ENCODE measurements at regions not wholly inside any gene's neighbourhood (a gene's known extent, or its start where the extent isn't known, plus 50 kb on each side); places are given as distances from the start of the nearest gene placed in this dataset.

DNA sequence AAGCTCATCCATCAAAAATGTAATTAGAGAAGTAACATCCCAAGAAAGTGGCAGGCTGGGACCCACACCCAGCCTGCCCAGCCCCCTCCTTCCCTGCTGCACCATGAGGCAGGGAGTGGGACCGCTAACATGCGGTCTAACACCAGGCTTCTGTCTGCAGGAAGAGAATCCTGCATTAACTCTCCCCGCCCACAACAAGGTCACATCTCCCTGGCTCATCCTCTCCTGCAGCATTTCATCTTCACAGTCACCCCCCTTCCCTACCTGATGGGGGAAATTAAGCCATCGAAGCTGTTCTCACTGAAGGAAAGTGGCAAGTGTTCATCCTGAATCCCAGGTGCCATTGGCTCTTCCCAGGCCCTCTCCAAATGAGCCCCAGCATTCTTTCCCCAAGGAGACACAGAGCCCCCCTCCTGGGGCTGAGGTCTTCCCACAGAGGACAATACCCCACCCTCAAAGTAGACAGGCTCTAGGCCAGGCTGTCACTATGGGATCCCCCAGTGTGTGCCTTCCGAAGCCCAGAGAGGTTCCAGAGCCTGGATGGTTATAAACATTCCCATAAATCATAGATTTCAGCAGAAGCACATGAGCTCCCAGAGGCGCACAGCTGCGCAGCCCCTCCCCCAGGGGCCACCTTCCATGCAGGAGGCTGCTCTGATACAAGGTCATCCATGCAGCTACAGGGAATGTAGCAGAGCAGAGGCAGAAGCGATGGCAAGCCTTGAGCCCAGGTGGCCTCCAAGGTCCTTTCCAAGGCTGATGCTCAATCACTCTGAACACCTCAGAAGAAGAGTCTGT, 148.0 kb downstream of the OAT start:
- 79% methylated on average over 6 of the region's 8 CpGs for WGBS
- intact Hi-C loops (cut with DNase I), result no loop called here
- no peak overlapping the region for H3K27ac ChIP-seq (replicated peaks in 1 of 4)

DNA sequence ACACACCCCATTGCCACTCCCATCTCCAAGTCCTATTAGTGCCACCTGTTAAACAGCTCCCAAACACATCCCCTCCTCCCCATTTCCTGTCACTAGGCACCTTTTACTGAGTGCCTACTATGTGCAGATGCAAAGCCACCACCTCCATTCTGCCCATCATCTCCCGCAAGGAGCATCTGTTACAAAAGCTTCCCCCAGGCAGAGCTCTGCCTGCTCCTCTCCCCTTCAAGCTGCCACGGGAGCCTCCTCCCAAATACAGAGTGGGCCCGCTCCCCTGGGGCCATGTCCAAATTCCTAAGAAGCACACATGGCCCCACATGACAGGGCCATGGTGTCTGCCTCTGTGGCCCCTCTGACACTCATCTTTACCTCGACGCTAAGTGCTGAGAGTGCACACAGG, 149.7 kb downstream of the OAT start:
- H3K27me3 ChIP-seq, result no peaks in the 10 kb centered on the region
- H3K4me1 ChIP-seq, result peaks cover 0 to 5% (median 0%) of the 10 kb centered on the region in 4 donors
- 87% methylated on average over 5 of the region's 5 CpGs for WGBS
- H3K36me3 ChIP-seq, result no peaks in the 10 kb centered on the region
- intact Hi-C loops (cut with DNase I), result no loop called here
- H3K9me3 ChIP-seq, result peaks cover 0 to 21% (median 19%) of the 10 kb centered on the region in 4 donors
- H3K27ac ChIP-seq (replicated peaks in 1 of 4), result no peak overlapping the region
- TF ChIP-seq EP300 (IDR thresholded peaks at IDR 0.05), result no peak
- TF ChIP-seq, protein P1, sequence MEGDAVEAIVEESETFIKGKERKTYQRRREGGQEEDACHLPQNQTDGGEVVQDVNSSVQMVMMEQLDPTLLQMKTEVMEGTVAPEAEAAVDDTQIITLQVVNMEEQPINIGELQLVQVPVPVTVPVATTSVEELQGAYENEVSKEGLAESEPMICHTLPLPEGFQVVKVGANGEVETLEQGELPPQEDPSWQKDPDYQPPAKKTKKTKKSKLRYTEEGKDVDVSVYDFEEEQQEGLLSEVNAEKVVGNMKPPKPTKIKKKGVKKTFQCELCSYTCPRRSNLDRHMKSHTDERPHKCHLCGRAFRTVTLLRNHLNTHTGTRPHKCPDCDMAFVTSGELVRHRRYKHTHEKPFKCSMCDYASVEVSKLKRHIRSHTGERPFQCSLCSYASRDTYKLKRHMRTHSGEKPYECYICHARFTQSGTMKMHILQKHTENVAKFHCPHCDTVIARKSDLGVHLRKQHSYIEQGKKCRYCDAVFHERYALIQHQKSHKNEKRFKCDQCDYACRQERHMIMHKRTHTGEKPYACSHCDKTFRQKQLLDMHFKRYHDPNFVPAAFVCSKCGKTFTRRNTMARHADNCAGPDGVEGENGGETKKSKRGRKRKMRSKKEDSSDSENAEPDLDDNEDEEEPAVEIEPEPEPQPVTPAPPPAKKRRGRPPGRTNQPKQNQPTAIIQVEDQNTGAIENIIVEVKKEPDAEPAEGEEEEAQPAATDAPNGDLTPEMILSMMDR (IDR thresholded peaks at IDR 0.05), result no peak
- TF ChIP-seq POLR2AphosphoS5 (IDR thresholded peaks at IDR 0.05), result no peak
- TF ChIP-seq POLR2A (IDR thresholded peaks at IDR 0.05; ENCODE audit: low read depth), result no peak
- no peak overlapping the region for H3K4me3 ChIP-seq
- no peak for DNase-seq (ENCODE audit: extremely low spot score)

More for the DNA sequence above, 148.0 kb downstream of the OAT start:
- H3K9me3 ChIP-seq, result peaks cover 0 to 27% (median 21%) of the 10 kb centered on the region in 4 donors
- H3K36me3 ChIP-seq, result no peaks in the 10 kb centered on the region
- peaks cover 0 to 5% (median 0%) of the 10 kb centered on the region in 4 donors for H3K4me1 ChIP-seq
- H3K4me3 ChIP-seq, result no peak overlapping the region
- no peaks in the 10 kb centered on the region for H3K27me3 ChIP-seq
- TF ChIP-seq POLR2AphosphoS5 (IDR thresholded peaks at IDR 0.05), result no peak
- TF ChIP-seq, protein P1 (IDR thresholded peaks at IDR 0.05), result no peak
- no peak for TF ChIP-seq EP300 (IDR thresholded peaks at IDR 0.05)
- TF ChIP-seq POLR2A (IDR thresholded peaks at IDR 0.05; ENCODE audit: low read depth), result no peak
- no peak for DNase-seq (ENCODE audit: extremely low spot score)

DNA sequence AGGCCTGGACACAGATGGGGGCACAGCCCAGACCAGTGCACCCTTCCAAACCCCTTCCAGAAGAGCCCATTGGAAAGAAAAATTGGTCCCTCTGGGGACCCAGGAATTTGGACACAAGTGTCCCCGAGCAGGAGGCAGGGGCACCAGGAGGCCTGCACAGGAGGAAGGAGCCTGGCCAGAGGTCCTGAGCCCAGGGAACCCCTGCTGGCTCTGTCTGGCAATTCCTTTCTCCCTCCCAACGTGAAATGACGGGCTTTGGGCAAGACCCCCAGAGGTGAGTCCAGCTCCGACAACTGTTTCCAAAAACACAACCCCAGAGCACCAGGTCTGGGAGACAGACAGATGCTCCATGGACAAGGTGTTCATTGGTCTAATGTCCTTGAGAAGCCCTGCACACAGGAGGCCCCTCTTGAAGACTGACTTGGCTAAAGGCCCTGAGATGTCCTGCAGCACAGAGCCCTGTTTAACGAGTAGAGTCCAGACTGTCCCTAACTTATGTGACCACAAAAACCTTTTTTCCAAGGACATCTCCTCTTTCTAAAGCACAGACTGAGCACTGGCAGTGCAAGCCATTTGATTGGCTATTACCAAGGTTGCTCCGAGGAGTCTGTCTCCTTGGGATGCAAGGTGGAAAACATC, 150.7 kb downstream of the OAT start:
- no peak for DNase-seq (ENCODE audit: extremely low spot score)
- no peak overlapping the region for H3K27ac ChIP-seq (replicated peaks in 1 of 4)
- TF ChIP-seq POLR2A (IDR thresholded peaks at IDR 0.05; ENCODE audit: low read depth), result no peak
- H3K4me3 ChIP-seq, result no peak overlapping the region
- intact Hi-C loops (cut with DNase I), result no loop called here
- H3K9me3 ChIP-seq, result peaks cover 0 to 12% (median 10%) of the 10 kb centered on the region in 4 donors
- H3K4me1 ChIP-seq, result peaks cover 0 to 12% (median 2%) of the 10 kb centered on the region in 4 donors
- H3K36me3 ChIP-seq, result no peaks in the 10 kb centered on the region
- 96% methylated on average over 6 of the region's 6 CpGs for WGBS
- no peaks in the 10 kb centered on the region for H3K27me3 ChIP-seq

DNA sequence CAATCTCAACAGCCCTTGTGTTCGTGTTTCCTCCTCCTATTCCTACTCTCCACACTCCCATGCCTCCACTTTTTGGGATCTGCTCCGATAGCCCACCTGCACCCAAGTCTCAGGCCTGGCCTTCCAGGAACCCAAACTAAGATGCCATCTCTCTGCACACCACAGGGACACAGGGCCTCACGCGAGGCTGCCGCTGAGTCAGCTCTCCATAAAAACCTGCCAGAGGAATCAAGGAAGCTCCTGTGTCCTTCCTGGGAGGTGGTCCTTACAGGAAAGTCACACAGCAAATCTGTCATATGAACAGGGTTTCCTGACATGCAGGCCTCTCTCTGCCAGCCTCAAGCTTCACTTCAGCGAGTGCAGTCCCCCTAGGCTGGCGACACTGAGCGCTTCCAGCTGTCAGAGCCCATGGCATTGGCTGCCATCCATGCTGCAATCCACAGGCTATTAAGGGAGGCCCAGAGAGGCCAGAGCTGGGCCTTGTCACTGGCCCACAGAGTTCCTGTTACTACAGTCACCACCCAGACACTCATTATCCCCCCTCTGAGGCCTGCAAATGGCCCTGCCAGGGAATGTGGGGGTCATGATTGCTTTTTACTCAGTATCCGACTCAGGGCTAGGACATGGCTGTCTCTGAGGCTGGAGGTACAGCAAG, 151.4 kb downstream of the OAT start:
- Histone ChIP-seq H3K27ac (replicated peaks in 1 of 4) (no peak overlapping the region), H3K27me3 (no peaks in the 10 kb centered on the region), H3K36me3 (no peaks in the 10 kb centered on the region), H3K4me3 (no peak overlapping the region), H3K9me3 (peaks cover 0 to 6% (median 3%) of the 10 kb centered on the region in 4 donors), H3K4me1 (peaks cover 0 to 12% (median 2%) of the 10 kb centered on the region in 4 donors)
- TF ChIP-seq, protein P1 (IDR thresholded peaks at IDR 0.05), result no peak
- TF ChIP-seq POLR2A (IDR thresholded peaks at IDR 0.05; ENCODE audit: low read depth) (no peak), EP300 (IDR thresholded peaks at IDR 0.05) (no peak), POLR2AphosphoS5 (IDR thresholded peaks at IDR 0.05) (no peak)
- intact Hi-C loops (cut with DNase I), result no loop called here
- DNase-seq (ENCODE audit: extremely low spot score), result no peak
- WGBS, result 82% methylated on average over 9 of the region's 9 CpGs

Data from esophagus muscularis mucosa (tissue), 4 donors.